GM12878 (cell line): ENCODE measurements at regions not wholly inside any gene's neighbourhood (a gene's known extent, or its start where the extent isn't known, plus 50 kb on each side); places are given as distances from the start of the nearest gene placed in this dataset.

Experiments
- ASH2L ChIP-seq: fragments of 300-600, 200-600 bp; sonication (generic); IDR thresholded peaks from 2 replicates; pipeline ENCODE4 v1.6.1; 2017; ENCODE audit warnings: low read depth, mild to moderate bottlenecking, borderline replicate concordance
- BCL11A ChIP-seq: IDR thresholded peaks from 2 replicates; pipeline ENCODE4 v1.6.1; 2011; ENCODE audit warnings: low read depth, low read length
- BHLHE40 ChIP-seq, 2 experiments: fragments of 450-650 bp in 1 of 2; IDR thresholded peaks; 2 replicates each; pipeline ENCODE4 v1.6.1; 2011 to 2017; ENCODE audit warnings: low read depth in 2 of 2, borderline replicate concordance in 1 of 2, improper control_type of control experiment in 1 of 2, low read length in 1 of 2, mild to moderate bottlenecking in 1 of 2
- CBX5 ChIP-seq: sonication (generic); IDR thresholded peaks from 2 replicates; pipeline ENCODE4 v1.6.1; 2016; ENCODE audit warnings: low read depth, moderate library complexity, mild to moderate bottlenecking, inconsistent platforms
- CREM ChIP-seq: IDR thresholded peaks from 2 replicates; pipeline ENCODE4 v1.6.1; 2014; ENCODE audit warnings: antibody characterized with exemption, low read depth
- EGR1 ChIP-seq, 2 experiments: IDR thresholded peaks; 1 replicate in 1 of 2; 2 replicates in 1 of 2; pipeline ENCODE4 v1.6.1; 2011 to 2012; ENCODE audit warnings: low read depth in 2 of 2, low read length in 2 of 2, borderline replicate concordance in 1 of 2, mild to moderate bottlenecking in 1 of 2, moderate library complexity in 1 of 2
- IKZF2 ChIP-seq, 2 experiments: fragments of 450-650 bp; IDR thresholded peaks; 2 replicates each; pipeline ENCODE4 v1.6.1; 2017; ENCODE audit warnings: mild to moderate bottlenecking in 2 of 2, moderate library complexity in 2 of 2
- JUNB ChIP-seq: IDR thresholded peaks from 2 replicates; pipeline ENCODE4 v1.6.1; 2016; ENCODE audit warnings: antibody characterized with exemption, mild to moderate bottlenecking
- MEF2B ChIP-seq: fragments of 450-650 bp; IDR thresholded peaks from 2 replicates; pipeline ENCODE4 v1.6.1; 2018; ENCODE audit warnings: mild to moderate bottlenecking, moderate library complexity; ENCODE audit not compliant: partially characterized antibody, poor library complexity, severe bottlenecking
- MXI1 ChIP-seq: fragments of 150-350 bp; IDR thresholded peaks from 2 replicates; pipeline ENCODE4 v1.6.1; 2011; ENCODE audit warnings: low read depth, mild to moderate bottlenecking, inconsistent platforms, low read length, improper control_type of control experiment
- NKRF ChIP-seq: fragments of 450-650 bp; conservative IDR thresholded peaks from 2 replicates; pipeline ENCODE4 v1.6.1; 2017; ENCODE audit warnings: mild to moderate bottlenecking, moderate library complexity
- POU2F2 ChIP-seq: IDR thresholded peaks from 3 replicates; pipeline ENCODE4 v1.6.1; 2011; ENCODE audit warnings: low read depth, mild to moderate bottlenecking, low read length, borderline replicate concordance
- RB1 ChIP-seq: fragments of 450-650 bp; formaldehyde crosslinking; IDR thresholded peaks from 2 replicates; pipeline ENCODE4 v1.6.1; 2017; ENCODE audit warnings: mild to moderate bottlenecking, borderline replicate concordance
- RCOR1 ChIP-seq: conservative IDR thresholded peaks from 2 replicates; pipeline ENCODE4 v1.6.1; 2012; ENCODE audit warnings: low read depth, low read length, improper control_type of control experiment
- RUNX3 ChIP-seq: IDR thresholded peaks from 2 replicates; pipeline ENCODE4 v1.6.1; 2012; ENCODE audit warnings: low read length, inconsistent platforms
- SPI1 ChIP-seq: IDR thresholded peaks from 2 replicates; pipeline ENCODE4 v1.6.1; 2011; ENCODE audit warnings: low read depth, mild to moderate bottlenecking, low read length, moderate library complexity, borderline replicate concordance; ENCODE audit not compliant: insufficient read depth
- TAF1 ChIP-seq: IDR thresholded peaks from 2 replicates; pipeline ENCODE4 v1.6.1; 2011; ENCODE audit warnings: mild to moderate bottlenecking, low read depth, low read length, borderline replicate concordance
- TCF12 ChIP-seq: IDR thresholded peaks from 2 replicates; pipeline ENCODE4 v1.6.1; 2011; ENCODE audit warnings: low read depth, mild to moderate bottlenecking, low read length
- WRNIP1 ChIP-seq: IDR thresholded peaks from 2 replicates; pipeline ENCODE4 v1.6.1; 2011; ENCODE audit warnings: low read depth, low read length, improper control_type of control experiment, borderline replicate concordance
- ZBED1 ChIP-seq: IDR thresholded peaks from 2 replicates; pipeline ENCODE4 v1.6.1; 2016; ENCODE audit warnings: borderline replicate concordance
- ZNF217 ChIP-seq: fragments of 450-650 bp; IDR thresholded peaks from 2 replicates; pipeline ENCODE4 v1.6.1; 2017; ENCODE audit warnings: antibody characterized with exemption, mild to moderate bottlenecking
- TF ChIP-seq, protein P1 (sequence below): IDR thresholded peaks from 2 replicates; pipeline ENCODE4 v1.6.1; 2011; ENCODE audit warnings: borderline replicate concordance, low read depth, mild to moderate bottlenecking, moderate library complexity, low read length; ENCODE audit not compliant: insufficient read depth, poor library complexity, severe bottlenecking
- TF ChIP-seq, protein P2 (sequence below): IDR thresholded peaks from 2 replicates; pipeline ENCODE4 v1.6.1; 2012; ENCODE audit warnings: low read depth, low read length, improper control_type of control experiment

GRCh38 chr17:77322514-77323412, 182.0 kb downstream of the SEC14L1 start (continued):
- TF ChIP-seq TCF12 (peak; percentile 32; the same call in 1 of the 2 replicates), RB1 (no peak; the same call in 1 of the 2 replicates), RCOR1 (no peak), POU2F2 (peak; percentile 4; the same call in 1 of the 3 replicates), BHLHE40 (IDR thresholded peaks at IDR 0.05; ENCODE audit: borderline replicate concordance in 1 of 2, low read depth in 2 of 2, low read length in 1 of 2) (peak; percentile 39 to 43; a peak in 3 of 4 replicates), ASH2L (no peak), MEF2B (peak; percentile 81), CBX5 (no peak), JUNB (no peak), CREM (peak; percentile 37; the same call in 1 of the 2 replicates), WRNIP1 (0 out of 2 replicates have a peak, but pooled peaks have one; percentile 19), BCL11A (peak; percentile 37; the same call in 1 of the 2 replicates), EGR1 (IDR thresholded peaks at IDR 0.05; ENCODE audit: borderline replicate concordance in 1 of 2, low read depth in 2 of 2, low read length in 2 of 2) (0 out of 3 replicates have a peak, but pooled peaks of 1 of the 2 experiments have one; percentile 7), IKZF2 (IDR thresholded peaks at IDR 0.05) (0 out of 4 replicates have a peak, but pooled peaks of 1 of the 2 experiments have one; percentile 10), TAF1 (no peak), MXI1 (peak; percentile 43; the same call in 1 of the 2 replicates), ZNF217 (peak; percentile 61; the same call in 1 of the 2 replicates), SPI1 (peak; percentile 46; the same call in 1 of the 2 replicates), RUNX3 (peak; percentile 53; the same call in 1 of the 2 replicates), ZBED1 (0 out of 2 replicates have a peak, but pooled peaks have one; percentile 21), NKRF (peak; percentile 43; the same call in 1 of the 2 replicates)
- TF ChIP-seq, protein P1, sequence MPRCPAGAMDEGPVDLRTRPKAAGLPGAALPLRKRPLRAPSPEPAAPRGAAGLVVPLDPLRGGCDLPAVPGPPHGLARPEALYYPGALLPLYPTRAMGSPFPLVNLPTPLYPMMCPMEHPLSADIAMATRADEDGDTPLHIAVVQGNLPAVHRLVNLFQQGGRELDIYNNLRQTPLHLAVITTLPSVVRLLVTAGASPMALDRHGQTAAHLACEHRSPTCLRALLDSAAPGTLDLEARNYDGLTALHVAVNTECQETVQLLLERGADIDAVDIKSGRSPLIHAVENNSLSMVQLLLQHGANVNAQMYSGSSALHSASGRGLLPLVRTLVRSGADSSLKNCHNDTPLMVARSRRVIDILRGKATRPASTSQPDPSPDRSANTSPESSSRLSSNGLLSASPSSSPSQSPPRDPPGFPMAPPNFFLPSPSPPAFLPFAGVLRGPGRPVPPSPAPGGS: peak; percentile 80
- TF ChIP-seq, protein P2, sequence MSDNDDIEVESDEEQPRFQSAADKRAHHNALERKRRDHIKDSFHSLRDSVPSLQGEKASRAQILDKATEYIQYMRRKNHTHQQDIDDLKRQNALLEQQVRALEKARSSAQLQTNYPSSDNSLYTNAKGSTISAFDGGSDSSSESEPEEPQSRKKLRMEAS: peak; percentile 46; the same call in 1 of the 2 replicates
